NCI-H226 (cell line): ENCODE measurements at regions not wholly inside any gene's neighbourhood (a gene's known extent, or its start where the extent isn't known, plus 50 kb on each side); places are given as distances from the start of the nearest gene placed in this dataset.
"Not testable (repeated sequence)": the region's sequence is repeated elsewhere in the genome, so short reads cannot be mapped to it uniquely, and the experiment has no call there.

Experiments
- DNase-seq: peaks from one replicate; pipeline ENCODE4 v3.0.0-alpha.2; 2015

DNA sequence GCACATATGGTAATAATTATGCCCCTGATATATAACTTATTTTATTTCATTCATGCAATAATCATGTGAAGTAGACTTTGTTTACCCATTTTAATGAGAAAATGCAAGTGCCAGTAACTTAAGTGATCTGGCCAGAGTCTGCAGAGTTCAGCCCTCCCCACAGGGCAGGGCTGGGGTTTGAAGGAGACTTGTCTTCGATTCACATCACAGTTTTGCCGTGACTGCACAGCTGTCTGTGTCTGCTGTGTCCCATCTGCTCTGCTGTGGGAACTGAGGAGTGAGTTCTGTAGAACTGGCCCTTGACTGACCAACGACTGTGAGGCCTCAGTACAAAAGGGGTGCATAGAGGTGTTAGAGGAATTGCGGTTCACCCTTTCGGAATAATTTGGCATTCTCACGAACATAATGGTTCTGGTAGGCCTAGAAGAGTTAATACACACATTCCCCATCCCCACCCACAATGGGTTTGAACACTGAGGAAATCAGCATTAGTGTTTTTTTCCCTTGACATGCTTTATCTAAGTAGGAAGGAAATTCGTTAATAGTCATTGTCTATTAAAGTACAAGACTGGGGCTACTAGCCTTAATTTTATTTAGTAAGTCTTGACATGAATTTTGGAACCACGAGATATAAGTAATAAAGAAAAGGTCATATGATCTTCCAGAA lies 113.6 kb upstream of the MON1B start:
- no peak for DNase-seq

DNA sequence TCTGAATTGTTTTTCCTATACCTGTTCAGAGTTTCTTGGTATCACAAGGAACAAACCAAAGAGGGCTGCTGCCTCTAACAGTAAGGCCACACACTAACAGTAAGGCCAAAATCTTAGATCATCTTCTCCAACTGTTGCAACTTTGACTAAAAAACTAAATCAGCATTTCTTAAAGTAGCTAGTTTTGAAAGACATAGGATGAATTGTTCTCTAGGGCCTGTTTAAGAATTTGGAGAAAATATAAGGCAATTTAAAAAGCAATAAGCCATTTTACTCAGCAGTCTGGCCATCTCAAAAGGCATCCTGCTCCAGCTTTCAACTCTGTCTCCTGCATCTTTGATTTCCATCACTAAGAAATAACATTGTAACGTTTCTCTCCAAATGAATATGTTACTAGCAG lies 105.0 kb upstream of the MON1B start:
- DNase-seq, result no peak

DNA sequence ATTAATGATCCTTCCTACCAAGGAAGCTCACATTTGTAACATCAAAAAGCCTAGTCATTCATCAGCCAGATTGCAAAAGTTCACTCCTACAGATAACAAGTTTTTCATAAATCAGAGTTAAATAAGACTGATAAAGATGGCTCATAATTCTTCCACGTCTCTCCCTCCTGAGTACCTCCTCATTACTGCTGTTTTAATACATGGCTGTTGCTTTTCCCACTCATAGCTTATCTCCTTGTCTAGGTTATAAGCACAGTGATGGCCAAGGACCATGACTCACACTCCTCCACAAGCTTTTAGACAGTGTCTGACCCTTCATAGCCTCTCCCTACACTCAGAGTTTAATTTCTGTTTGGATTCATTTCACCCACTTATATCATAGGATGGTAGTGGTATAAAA lies 100.9 kb upstream of the MON1B start:
- peak; percentile 31 for DNase-seq

DNA sequence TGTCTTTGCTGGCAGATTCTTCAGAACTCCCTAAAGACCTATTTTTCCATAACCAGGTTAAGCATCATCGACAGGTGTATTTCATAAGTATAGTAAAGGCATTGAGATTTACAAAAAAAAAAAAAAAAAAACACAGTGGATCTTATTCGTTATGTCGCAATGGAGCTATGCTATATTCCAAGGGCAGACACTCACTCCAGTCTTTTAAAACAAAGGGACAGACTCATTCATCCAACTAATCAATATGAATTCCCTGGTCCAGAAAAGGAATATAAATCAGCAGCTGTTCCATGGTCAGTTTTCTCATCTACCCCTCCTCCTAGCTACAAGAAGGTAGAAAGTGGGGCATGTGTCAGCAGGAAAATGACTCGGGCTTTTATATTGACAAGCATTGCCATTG lies 97.7 kb upstream of the MON1B start:
- no peak for DNase-seq

DNA sequence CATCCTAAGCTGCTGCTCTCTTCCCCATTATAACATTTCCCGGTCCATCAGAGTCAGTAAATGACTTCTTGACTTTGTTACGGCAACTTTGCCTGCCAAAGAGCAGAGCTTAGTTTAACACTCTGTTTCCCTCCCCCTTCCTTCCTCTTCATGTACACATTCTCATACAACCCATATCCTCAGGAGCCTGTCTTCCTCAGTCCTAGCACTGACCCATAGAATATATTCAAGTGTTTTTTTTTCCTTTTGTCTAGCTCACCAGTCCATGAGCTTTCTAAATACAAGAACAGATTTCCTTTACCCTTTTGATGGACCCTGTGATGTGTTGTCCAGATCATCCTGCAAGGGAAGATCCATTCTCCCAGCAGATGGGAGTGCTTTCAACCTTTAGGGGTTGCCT lies 97.0 kb upstream of the MON1B start:
- no peak for DNase-seq

DNA sequence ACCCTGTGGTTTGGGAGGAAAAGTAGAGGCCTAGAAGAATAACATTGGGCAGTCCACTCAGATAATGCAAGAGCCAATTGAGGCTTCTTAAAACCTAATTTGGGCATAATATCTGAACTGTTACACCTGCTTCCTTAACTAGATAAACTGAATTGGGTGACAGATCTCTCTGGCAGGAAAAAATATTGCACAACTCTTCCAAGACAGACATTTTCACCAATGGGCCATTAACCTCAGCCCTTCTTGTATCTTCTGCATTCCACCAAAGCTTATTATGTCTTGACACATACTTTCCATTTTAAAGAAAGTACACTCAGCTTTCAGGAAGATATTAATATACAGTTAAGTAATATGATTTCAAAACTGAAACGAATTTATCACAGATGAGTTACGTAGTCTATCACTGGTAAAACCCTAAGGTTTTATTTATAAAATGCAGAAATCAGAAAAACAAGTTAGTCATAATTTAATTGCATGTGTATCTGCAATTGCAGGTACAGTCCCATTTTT lies 79.9 kb upstream of the MON1B start:
- no peak for DNase-seq

DNA sequence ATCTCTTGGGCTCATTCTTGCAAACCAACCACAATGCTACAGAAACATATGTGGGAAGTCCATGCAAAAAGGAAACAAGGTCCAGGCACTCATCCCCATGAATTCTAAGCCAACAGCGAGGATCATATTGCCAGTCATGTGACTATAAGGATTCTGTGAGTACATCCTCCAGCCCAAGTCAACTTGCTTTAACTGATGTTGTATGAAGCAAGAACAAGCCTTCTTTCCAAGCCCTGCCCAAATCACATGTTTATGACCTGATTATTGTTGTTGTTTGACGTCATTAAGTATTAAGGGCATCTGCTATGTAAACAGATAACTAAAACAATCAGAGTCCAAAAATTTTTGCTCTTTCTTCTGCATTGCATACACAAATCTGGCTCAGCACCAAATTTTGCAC lies 78.2 kb upstream of the MON1B start:
- DNase-seq, result no peak

DNA sequence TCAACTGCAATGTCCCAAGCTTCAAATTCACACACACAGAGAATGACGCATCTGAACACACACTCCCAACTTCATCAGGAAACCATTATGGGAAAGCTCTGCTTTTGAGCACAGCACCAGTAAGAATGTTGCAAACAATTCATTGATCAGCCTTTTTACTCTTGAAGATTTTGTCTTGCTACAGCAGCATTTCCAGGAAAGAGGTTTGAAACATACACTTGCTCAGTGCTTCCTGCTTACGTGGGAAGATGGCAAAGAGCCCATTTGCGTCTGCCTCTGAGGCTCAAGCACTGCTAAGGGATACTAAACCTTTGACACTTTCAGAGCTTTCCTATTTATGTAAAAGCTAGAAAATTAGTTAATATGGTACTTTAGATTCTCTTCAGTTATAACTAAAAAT lies 77.2 kb upstream of the MON1B start:
- DNase-seq, result no peak

DNA sequence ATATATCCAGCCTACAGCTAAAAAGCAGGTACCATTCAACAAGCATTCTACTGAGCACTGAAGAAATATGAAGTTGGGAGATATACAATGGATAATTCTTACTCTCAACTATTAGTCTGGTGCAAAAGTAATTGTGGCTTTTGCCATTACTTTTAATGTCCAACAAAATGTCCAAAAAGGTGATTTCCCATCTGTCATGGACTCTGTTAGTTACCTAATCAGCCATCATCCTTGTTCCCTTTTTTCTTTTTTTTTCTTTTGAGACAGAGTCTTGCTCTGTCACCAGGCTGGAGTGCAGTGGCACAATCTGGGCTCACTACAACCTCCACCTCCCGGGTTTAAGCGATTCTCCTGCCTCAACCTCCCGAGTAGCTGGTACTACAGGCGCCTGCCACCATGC lies 76.6 kb upstream of the MON1B start:
- not testable (repeated sequence) for DNase-seq

DNA sequence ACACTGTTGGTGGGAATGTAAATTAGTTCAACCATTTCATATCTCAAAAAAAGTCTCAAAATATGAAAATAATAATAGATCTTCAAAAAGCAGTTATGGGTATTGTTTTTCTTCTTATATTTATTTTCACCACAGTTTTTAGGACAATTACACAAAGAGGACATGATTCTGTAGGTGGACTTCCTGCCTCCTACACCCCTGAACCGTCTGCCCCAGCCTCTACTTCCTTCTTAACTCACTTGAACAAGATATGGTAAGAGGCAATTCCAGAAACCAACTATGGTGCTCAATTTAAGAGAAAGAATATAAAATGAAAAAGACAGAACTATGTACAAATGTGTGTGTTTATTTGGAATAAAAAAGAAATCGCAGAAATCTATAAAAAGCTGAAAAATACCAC lies 74.1 kb upstream of the MON1B start:
- DNase-seq, result no peak

DNA sequence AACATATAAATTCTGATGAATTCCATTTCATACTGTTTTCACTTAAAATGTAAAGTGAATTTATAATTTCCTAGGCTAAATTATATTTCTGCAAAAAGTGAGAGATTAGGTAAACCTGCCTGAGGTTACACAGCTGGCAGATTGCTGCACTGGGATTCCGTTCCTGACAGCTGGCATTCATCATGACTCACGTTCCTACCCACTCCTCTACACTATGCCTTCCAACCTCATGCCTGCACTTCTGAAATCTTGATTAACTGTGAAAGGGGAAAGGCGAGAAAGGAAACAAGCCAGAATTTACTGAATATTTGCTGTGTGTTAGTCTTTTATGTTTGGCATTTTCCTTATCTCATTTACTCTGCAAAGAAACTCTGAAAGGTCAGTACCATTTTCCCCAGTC lies 73.3 kb upstream of the MON1B start:
- no peak for DNase-seq

DNA sequence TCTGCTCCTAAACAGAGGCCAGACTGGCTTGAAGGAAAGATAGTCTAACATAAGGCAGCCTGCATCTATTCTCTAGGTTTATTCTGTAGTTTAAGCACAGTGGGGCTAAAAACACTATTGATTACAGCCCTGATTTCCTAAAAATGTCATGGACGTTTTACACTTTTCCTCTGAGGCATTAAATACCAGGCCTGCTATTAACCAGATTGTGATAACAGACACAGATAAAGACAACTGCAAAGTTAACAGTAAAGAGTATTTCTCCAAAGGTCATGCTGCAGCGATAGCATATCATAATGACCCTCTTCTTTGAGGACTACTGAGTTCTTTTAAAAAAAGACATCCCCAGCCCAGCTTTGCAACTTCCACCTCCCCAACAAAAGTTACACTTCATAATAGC lies 59.6 kb upstream of the MON1B start:
- no peak for DNase-seq

DNA sequence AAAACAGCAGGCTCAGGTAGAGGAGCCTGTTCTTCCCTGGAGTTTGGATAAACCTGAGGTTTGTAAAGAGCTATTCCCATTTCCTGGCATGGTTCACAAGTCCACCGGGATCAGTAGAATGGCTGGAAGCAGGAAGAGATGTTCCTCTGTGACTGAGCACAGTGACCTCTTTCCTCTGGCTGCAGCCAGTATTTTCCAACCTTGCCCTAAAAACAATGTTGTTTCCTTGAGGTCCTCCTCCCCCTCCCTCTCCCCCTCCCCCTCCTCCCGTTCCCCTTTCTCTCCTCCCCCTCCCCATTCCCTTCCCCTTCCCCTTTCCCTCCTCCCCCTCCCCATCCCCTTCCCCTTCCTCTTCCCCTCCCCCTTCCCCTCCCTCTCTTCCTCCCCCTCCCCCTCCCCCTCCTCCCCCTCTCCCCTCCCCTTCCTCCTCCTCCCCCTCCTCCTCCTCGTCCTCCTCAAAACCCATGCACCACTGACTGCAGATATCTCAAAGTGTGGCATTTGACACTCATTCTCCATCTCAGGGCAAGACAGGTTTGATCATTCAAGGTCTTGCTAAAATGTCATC lies 58.9 kb upstream of the MON1B start:
- DNase-seq, result no peak

DNA sequence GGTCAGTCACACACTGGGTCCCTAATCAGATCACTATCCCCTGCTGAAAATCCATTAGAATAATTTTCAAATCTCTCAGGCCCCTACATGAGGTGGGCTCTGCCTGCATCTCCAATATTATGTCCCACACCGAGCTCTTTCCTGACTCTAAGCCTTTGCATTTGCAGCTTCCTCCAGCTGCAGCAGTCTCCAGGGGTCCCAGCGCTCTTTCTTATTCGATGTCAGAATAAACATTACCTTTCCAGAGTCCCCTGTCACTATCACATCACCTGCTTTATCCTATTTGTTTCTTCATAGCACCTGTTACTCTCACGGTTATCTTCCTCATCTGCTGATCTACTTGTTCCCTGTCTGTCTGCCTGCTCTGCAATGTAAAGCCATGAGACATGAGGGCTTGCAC lies 57.3 kb upstream of the MON1B start:
- no peak for DNase-seq

DNA sequence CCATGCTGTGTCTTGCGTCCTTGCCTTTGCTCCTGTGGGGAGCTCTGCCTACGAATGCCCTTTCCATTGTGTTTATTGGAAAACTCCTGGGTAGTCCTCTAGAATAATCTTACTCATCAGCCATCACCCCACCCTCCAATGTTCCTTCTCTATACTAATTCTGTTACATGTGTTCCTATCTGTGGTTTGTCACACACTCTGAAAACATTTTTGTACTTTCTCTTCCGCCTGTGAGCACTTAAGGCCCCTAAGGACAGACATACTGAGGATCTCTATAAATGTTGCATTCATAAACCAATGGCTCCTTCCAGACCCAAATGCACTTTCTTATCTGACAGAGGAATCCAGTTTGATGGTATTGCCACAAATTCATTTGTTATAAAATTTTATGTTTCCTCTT lies 53.9 kb upstream of the MON1B start:
- DNase-seq, result no peak
